HG03565 (cell line): ENCODE measurements at regions not wholly inside any gene's neighbourhood (a gene's known extent, or its start where the extent isn't known, plus 50 kb on each side); places are given as distances from the start of the nearest gene placed in this dataset.

ENCODE experiments used
- ATAC-seq: cut with Tn5 transposase; IDR thresholded peaks from one replicate; pipeline ENCODE4 v1.9.1; 2021; ENCODE audit warnings: mild to moderate bottlenecking, moderate library complexity; ENCODE audit not compliant: unreplicated experiment

DNA sequence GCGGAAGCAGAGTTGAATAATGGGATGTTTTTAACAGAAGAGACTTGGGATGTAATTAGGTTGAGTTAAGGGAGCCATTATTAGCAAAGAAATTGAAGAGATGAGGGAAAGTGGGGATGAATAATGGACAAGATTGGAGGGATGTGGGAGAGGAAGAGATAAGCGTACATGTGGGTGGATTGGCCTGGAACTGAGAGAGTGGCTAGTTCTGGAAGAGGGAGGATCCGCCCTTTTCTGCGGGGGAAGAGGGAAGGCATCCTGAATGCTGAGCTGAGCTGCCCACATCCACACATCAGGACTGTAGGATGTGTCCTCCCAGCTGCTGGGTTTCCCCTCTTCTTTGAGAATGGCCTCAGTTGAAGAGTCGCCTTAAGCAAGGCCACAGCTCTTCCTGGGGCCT is 68.3 kb upstream of the CADM1 start:
- ATAC-seq, result no peak

- ATAC-seq, result no peak
Observed at GRCh38 chr11:115566180-115566764, 62.1 kb upstream of the CADM1 start.

DNA sequence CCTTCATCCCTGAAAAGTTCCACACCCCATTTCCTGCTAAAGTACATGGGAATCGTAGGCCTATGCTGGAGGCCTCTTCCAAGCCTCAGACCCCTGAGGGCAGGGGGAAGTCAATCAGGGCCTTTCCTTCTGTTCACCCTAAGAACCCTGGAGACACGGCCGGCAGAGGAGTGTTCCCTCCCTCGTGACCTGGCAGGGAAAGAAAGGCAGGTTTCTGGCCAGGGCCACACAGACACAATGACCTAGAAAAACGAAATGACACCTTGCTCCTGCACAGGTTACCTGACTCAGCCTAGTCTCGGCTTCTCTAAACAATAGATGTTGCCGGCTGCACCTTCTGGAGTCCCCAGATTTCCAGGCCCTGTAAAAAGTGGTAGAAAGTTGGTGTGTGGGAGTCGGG is 60.6 kb upstream of the CADM1 start:
- ATAC-seq, result no peak

DNA sequence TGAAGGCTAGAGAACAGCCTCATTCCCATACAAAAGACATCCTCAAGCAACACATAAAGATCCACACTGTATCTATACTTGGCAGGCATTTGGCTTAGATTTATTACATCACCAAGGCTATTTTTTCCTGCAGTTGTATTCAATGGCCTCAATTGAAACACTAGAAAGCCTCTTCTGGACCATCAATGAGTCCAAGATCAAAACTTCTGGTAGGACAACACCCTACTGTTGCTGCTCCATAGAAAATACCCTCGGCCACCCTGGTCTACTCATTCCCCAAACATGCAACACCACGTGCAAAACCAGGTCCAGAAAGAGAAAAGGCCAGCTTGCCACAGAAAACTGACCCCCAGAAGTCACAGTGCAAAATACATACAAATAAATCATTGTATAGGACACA is 56.9 kb upstream of the CADM1 start:
- ATAC-seq, result no peak

GRCh38 chr11:115558635-115559034 is 54.4 kb upstream of the CADM1 start:
- no peak for ATAC-seq

GRCh38 chr11:115557681-115558080 is 53.5 kb upstream of the CADM1 start:
- ATAC-seq, result no peak

GRCh38 chr11:115556984-115557383 is 52.8 kb upstream of the CADM1 start:
- no peak for ATAC-seq

DNA sequence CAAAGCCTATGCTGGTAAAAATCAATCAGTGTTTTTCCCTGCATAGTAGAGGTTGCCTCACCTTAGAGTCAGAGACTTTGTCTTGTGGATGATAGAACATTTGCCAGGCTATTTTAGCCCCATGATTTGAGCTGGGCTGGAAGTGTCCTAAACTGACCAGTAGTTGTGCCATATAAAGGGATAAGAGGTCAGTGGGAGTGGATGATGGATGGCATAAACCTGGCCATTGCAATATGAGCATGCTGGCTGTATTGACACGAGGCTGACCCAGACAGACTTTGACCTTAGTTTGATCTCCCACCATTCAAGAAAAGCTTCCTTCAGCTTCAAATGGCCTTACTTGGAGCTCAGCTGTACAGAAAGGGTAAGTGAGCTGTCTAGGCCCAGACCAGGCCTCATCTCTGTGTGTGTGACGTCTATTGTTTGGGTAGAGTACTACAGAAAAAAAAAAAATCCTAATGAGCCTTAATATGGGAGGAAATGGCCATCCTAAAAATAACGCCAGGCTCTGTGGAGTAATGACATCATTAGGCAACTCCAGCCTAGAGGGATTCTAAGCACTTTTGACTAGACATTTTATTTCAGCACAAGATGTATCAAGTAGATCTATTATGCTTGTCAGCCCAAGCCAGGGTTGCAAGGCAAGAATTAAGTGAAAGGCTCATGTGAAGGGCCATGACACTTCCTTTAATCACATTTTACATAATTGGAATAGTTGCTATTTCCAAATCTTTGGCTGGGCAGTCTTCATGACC is 51.3 kb upstream of the CADM1 start:
- ATAC-seq, result no peak
